IMR-90 (cell line): ENCODE measurements at regions not wholly inside any gene's neighbourhood (a gene's known extent, or its start where the extent isn't known, plus 50 kb on each side); places are given as distances from the start of the nearest gene placed in this dataset.

Source experiments
- ATAC-seq: fragments of 200-7000 bp; cut with Tn5 transposase; 2 replicates; pipeline ENCODE4 v1.9.1; 2020; ENCODE audit warnings: low read depth, mild to moderate bottlenecking, moderate library complexity
- BruUV-seq: library from RNA; stranded (reverse); fragments of 400-500 nt; replicated peaks from 2 replicates; lab custom pipeline; 2021; lab: Mats Ljungman, UMichigan
- CTCF ChIA-PET: fragments of 300-600 bp; formaldehyde crosslinking; extraction: SDS; loops from one replicate; lab custom pipeline; 2021; ENCODE audit warnings: antibody characterized with exemption; lab: Yijun Ruan, JAX
- POLR2A ChIA-PET: fragments of 300-600 bp; sonication (Branson Sonifier 250); formaldehyde crosslinking; loops from one replicate; lab custom pipeline; 2022; ENCODE audit warnings: antibody characterized with exemption; ENCODE audit not compliant: unreplicated experiment; lab: Charles Lee
- DNase-seq: peaks from one replicate; pipeline ENCODE4 v3.0.0; 2013
- H2AFZ ChIP-seq: replicated peaks from 2 replicates; pipeline ENCODE3; 2013; ENCODE audit warnings: low read length, mild to moderate bottlenecking; ENCODE audit not compliant: poor library complexity
- H2AK5ac ChIP-seq: 2 replicates; pipeline ENCODE4 v1.6.1; 2013; ENCODE audit warnings: low read depth, low read length, inconsistent platforms
- H2AK9ac ChIP-seq: replicated peaks from 2 replicates; pipeline ENCODE3; 2013; ENCODE audit warnings: mild to moderate bottlenecking, low read depth, low read length, moderate library complexity; ENCODE audit not compliant: poor library complexity
- H2BK120ac ChIP-seq: 2 replicates; pipeline ENCODE4 v1.6.1; 2013; ENCODE audit warnings: low read depth, low read length, inconsistent platforms
- H2BK15ac ChIP-seq: 3 replicates; pipeline ENCODE4 v1.6.1; 2013; ENCODE audit warnings: low read depth, low read length, inconsistent platforms
- H2BK20ac ChIP-seq: 2 replicates; pipeline ENCODE4 v1.6.1; 2013; ENCODE audit warnings: low read depth, mild to moderate bottlenecking, inconsistent platforms, low read length, moderate library complexity
- H2BK5ac ChIP-seq: 2 replicates; pipeline ENCODE4 v1.6.1; 2013; ENCODE audit warnings: mild to moderate bottlenecking, low read depth, low read length, inconsistent platforms; ENCODE audit not compliant: poor library complexity, severe bottlenecking
- H3K14ac ChIP-seq: replicated peaks from 2 replicates; pipeline ENCODE4 v1.6.1; 2013; ENCODE audit warnings: low read depth, low read length, inconsistent platforms
- H3K18ac ChIP-seq: 2 replicates; pipeline ENCODE4 v1.6.1; 2013; ENCODE audit warnings: low read depth, low read length, control low read depth
- H3K23ac ChIP-seq: 2 replicates; pipeline ENCODE4 v1.6.1; 2013; ENCODE audit warnings: low read depth, low read length, inconsistent platforms
- H3K27ac ChIP-seq: 2 replicates; pipeline ENCODE4 v1.5.1; 2013; ENCODE audit warnings: mild to moderate bottlenecking, control low read depth, low read length; ENCODE audit not compliant: insufficient read depth
- H3K27me3 ChIP-seq: 2 replicates; pipeline ENCODE4 v1.6.1; 2013; ENCODE audit warnings: low read length; ENCODE audit not compliant: control insufficient read depth, insufficient read depth
- H3K36me3 ChIP-seq: 2 replicates; pipeline ENCODE4 v1.6.1; 2013; ENCODE audit warnings: low read length, mixed read lengths; ENCODE audit not compliant: control insufficient read depth, insufficient read depth
- H3K4ac ChIP-seq: 2 replicates; pipeline ENCODE4 v1.6.1; 2013; ENCODE audit warnings: low read depth, low read length, inconsistent platforms
- H3K4me1 ChIP-seq: 2 replicates; pipeline ENCODE4 v1.6.1; 2013; ENCODE audit warnings: low read length, mixed read lengths; ENCODE audit not compliant: control insufficient read depth, insufficient read depth
- H3K4me2 ChIP-seq: 2 replicates; pipeline ENCODE4 v1.6.1; 2013; ENCODE audit warnings: low read depth, mild to moderate bottlenecking, control low read depth, low read length, moderate library complexity
- H3K4me3 ChIP-seq: 2 replicates; pipeline ENCODE4 v1.5.1; 2013; ENCODE audit warnings: low read depth, mild to moderate bottlenecking, control low read depth, low read length, moderate library complexity; ENCODE audit not compliant: insufficient read depth
- H3K56ac ChIP-seq: 2 replicates; pipeline ENCODE4 v1.6.1; 2013; ENCODE audit warnings: low read length, inconsistent platforms; ENCODE audit not compliant: insufficient read depth; ENCODE audit errors: extremely low read depth
- H3K79me1 ChIP-seq, 2 experiments: 2 replicates each; pipeline ENCODE4 v1.6.1; 2013; ENCODE audit warnings: low read length in 2 of 2, inconsistent platforms in 1 of 2, low read depth in 1 of 2
- H3K9ac ChIP-seq: 2 replicates; pipeline ENCODE4 v1.6.1; 2013; ENCODE audit warnings: low read depth, low read length, control low read depth
- H3K9me1 ChIP-seq: 2 replicates; pipeline ENCODE4 v1.6.1; 2013; ENCODE audit warnings: low read length, inconsistent platforms; ENCODE audit not compliant: insufficient read depth
- H3K9me3 ChIP-seq: 2 replicates; pipeline ENCODE4 v1.6.1; 2013; ENCODE audit warnings: low read length; ENCODE audit not compliant: control insufficient read depth, insufficient read depth
- H4K20me1 ChIP-seq: 2 replicates; pipeline ENCODE4 v1.6.1; 2013; ENCODE audit warnings: low read length, inconsistent platforms; ENCODE audit not compliant: insufficient read depth
- H4K5ac ChIP-seq: 2 replicates; pipeline ENCODE4 v1.6.1; 2013; ENCODE audit warnings: mild to moderate bottlenecking, low read depth, low read length, control low read depth
- H4K8ac ChIP-seq, 2 experiments: 2 replicates each; pipeline ENCODE4 v1.6.1; 2013; ENCODE audit warnings: low read depth in 2 of 2, low read length in 2 of 2, control low read depth in 1 of 2, inconsistent platforms in 1 of 2
- H4K91ac ChIP-seq: 2 replicates; pipeline ENCODE4 v1.6.1; 2013; ENCODE audit warnings: low read depth, low read length, inconsistent platforms; ENCODE audit not compliant: insufficient read depth
- MXI1 ChIP-seq: IDR thresholded peaks from 2 replicates; pipeline ENCODE4 v1.6.1; 2012; ENCODE audit warnings: low read depth, mild to moderate bottlenecking, low read length, moderate library complexity, borderline replicate concordance
- NFE2L2 ChIP-seq: fragments of 150-350 bp; IDR thresholded peaks from 2 replicates; pipeline ENCODE4 v1.6.1; 2016; ENCODE audit warnings: low read depth, mild to moderate bottlenecking, low read length
- WGBS, 2 experiments: methylation state at CpG; one replicate each; pipeline versions ENCODE4 v1.1.5 to v1.1.7; 2013; ENCODE audit warnings: missing lambda C conversion rate in 2 of 2; ENCODE audit not compliant: insufficient read length in 1 of 2; ENCODE audit errors: extremely low coverage in 2 of 2; 5-methylcytosine and 5-hydroxymethylcytosine counted together
- dilution Hi-C: fragments of 300-500 bp; cut with HindIII; formaldehyde crosslinking; loops from one replicate; pipeline ENCODE4 v1.14.3; 2018; ENCODE audit warnings: low sequenced_read_pairs; ENCODE audit not compliant: unreplicated experiment
- in situ Hi-C: fragments of 300-500 bp; cut with MboI; formaldehyde crosslinking; loops from 3 replicates; pipeline ENCODE4 v1.14.3; 2019; ENCODE audit warnings: low sequenced_read_pairs, inconsistent platforms, mixed read lengths
- intact Hi-C: fragments of 100-400 bp; cut with micrococcal nuclease; formaldehyde crosslinking; loops from 2 replicates; pipeline ENCODE4 v1.10.0; 2022
- TF ChIP-seq, protein P1 (sequence below): fragments of 150-350 bp; IDR thresholded peaks from 2 replicates; pipeline ENCODE4 v1.6.1; 2016; ENCODE audit warnings: low read depth, mild to moderate bottlenecking, low read length, moderate library complexity, borderline replicate concordance
- TF ChIP-seq, protein P2 (sequence below): conservative IDR thresholded peaks from 2 replicates; pipeline ENCODE4 v1.5.1; 2012; ENCODE audit warnings: mild to moderate bottlenecking, low read depth, low read length, improper control_type of control experiment

DNA sequence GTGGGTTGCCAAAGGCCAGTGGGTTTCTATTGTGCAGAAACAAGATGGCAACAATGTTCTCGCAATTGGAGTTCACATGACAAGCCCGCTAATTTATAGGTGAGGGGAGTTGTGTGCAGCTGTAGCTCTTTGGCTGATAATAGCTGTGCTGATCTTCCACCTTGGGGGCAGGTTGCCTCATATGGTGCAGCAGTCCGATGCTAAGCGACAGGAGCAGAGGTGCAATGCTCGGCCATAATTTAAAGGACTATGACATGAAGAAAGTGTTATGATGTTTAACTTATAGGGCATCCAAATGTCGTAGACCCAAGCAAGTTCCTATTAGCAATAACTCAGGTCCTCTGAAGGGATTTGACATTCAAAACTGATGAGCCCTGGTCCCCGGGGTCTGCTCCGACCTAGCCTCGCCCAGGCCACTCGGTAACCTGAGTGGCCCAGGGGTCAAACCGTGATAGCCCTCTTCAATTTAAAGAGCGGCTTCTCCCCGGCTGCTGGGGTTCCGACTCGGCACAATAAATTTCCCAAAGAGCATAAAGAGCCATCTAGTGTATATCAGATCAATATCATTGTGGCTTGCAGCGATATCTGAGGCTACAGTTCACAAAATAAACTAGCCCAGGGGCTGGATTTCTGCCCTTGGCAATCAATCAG, 724.0 kb downstream of the IRX1 start:
- Histone ChIP-seq H3K23ac (no peak overlapping the region), H2BK15ac (no peak overlapping the region), H2BK20ac (no peak overlapping the region), H4K91ac (no peak overlapping the region), H3K36me3 (no peaks in the 10 kb centered on the region), H3K9ac (no peak overlapping the region), H3K4me3 (no peak overlapping the region), H3K56ac (no peak overlapping the region), H2AK9ac (no peak overlapping the region), H2BK120ac (no peak overlapping the region), H3K4ac (no peak overlapping the region), H3K4me1 (no peaks in the 10 kb centered on the region), H3K27me3 (no peaks in the 10 kb centered on the region), H3K79me1 (no peaks in the 10 kb centered on the region), H3K18ac (no peak overlapping the region), H4K20me1 (no peaks in the 10 kb centered on the region), H2AFZ (no peak overlapping the region), H3K27ac (no peak overlapping the region), H3K4me2 (no peak overlapping the region), H3K9me1 (no peaks in the 10 kb centered on the region), H3K9me3 (peaks cover 7% of the 10 kb centered on the region), H2BK5ac (no peak overlapping the region), H4K8ac (no peak overlapping the region), H4K5ac (no peak overlapping the region), H2AK5ac (no peak overlapping the region), H3K14ac (no peak overlapping the region)
- dilution Hi-C loops = no loop called here
- in situ Hi-C loops = no loop called here
- intact Hi-C loops = no loop called here
- BruUV-seq = no TSS peak
- WGBS, 2 experiments = 20% methylated on average over 2 of the region's 16 CpGs; no CpG with 5 or more reads in 1 of the 2 experiments
- no peak for TF ChIP-seq NFE2L2
- TF ChIP-seq, protein P1, sequence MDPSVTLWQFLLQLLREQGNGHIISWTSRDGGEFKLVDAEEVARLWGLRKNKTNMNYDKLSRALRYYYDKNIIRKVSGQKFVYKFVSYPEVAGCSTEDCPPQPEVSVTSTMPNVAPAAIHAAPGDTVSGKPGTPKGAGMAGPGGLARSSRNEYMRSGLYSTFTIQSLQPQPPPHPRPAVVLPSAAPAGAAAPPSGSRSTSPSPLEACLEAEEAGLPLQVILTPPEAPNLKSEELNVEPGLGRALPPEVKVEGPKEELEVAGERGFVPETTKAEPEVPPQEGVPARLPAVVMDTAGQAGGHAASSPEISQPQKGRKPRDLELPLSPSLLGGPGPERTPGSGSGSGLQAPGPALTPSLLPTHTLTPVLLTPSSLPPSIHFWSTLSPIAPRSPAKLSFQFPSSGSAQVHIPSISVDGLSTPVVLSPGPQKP = no peak
- TF ChIP-seq MXI1 = no peak
- TF ChIP-seq, protein P2, sequence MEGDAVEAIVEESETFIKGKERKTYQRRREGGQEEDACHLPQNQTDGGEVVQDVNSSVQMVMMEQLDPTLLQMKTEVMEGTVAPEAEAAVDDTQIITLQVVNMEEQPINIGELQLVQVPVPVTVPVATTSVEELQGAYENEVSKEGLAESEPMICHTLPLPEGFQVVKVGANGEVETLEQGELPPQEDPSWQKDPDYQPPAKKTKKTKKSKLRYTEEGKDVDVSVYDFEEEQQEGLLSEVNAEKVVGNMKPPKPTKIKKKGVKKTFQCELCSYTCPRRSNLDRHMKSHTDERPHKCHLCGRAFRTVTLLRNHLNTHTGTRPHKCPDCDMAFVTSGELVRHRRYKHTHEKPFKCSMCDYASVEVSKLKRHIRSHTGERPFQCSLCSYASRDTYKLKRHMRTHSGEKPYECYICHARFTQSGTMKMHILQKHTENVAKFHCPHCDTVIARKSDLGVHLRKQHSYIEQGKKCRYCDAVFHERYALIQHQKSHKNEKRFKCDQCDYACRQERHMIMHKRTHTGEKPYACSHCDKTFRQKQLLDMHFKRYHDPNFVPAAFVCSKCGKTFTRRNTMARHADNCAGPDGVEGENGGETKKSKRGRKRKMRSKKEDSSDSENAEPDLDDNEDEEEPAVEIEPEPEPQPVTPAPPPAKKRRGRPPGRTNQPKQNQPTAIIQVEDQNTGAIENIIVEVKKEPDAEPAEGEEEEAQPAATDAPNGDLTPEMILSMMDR = no peak
- DNase-seq (no peak), ATAC-seq (no peak)
- CTCF ChIA-PET = no interaction called here
- POLR2A ChIA-PET = no interaction called here
